ENCODE measurements at regions not wholly inside any gene's neighbourhood (a gene's known extent, or its start where the extent isn't known, plus 50 kb on each side); places are given as distances from the start of the nearest gene placed in this dataset.

DNA sequence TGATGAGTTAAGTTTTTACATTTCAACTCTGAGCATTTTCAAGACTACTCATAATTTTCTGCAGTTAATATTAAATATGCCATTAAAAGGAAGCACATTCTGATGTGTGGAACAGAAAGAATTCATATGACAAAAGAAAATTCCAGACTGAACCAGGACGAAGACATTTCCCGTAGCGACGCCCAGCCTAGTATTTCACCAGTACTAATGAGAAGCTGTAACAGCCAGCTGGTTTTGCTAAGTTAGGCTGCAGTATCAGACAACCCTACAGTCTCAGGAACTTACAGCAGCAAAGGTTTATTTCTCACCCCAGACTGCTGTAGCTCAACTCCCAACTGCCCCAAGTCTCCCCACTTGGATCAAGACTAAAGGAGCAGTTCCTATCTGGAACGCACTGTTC is 91.6 kb downstream of the TMEM174 start:
- no peak for TF ChIP-seq RAD21 (IDR thresholded peaks at IDR 0.05; ENCODE audit: low read depth)
- no peak for TF ChIP-seq YY1 (IDR thresholded peaks at IDR 0.05; ENCODE audit: low read depth)
- TF ChIP-seq, protein P1, sequence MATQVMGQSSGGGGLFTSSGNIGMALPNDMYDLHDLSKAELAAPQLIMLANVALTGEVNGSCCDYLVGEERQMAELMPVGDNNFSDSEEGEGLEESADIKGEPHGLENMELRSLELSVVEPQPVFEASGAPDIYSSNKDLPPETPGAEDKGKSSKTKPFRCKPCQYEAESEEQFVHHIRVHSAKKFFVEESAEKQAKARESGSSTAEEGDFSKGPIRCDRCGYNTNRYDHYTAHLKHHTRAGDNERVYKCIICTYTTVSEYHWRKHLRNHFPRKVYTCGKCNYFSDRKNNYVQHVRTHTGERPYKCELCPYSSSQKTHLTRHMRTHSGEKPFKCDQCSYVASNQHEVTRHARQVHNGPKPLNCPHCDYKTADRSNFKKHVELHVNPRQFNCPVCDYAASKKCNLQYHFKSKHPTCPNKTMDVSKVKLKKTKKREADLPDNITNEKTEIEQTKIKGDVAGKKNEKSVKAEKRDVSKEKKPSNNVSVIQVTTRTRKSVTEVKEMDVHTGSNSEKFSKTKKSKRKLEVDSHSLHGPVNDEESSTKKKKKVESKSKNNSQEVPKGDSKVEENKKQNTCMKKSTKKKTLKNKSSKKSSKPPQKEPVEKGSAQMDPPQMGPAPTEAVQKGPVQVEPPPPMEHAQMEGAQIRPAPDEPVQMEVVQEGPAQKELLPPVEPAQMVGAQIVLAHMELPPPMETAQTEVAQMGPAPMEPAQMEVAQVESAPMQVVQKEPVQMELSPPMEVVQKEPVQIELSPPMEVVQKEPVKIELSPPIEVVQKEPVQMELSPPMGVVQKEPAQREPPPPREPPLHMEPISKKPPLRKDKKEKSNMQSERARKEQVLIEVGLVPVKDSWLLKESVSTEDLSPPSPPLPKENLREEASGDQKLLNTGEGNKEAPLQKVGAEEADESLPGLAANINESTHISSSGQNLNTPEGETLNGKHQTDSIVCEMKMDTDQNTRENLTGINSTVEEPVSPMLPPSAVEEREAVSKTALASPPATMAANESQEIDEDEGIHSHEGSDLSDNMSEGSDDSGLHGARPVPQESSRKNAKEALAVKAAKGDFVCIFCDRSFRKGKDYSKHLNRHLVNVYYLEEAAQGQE (IDR thresholded peaks at IDR 0.05; ENCODE audit: low read depth): no peak

Data from Ishikawa (cell line).